Caco-2 (cell line): ENCODE measurements at regions not wholly inside any gene's neighbourhood (a gene's known extent, or its start where the extent isn't known, plus 50 kb on each side); places are given as distances from the start of the nearest gene placed in this dataset.

Experiments
- BruUV-seq: library from RNA; stranded (reverse); fragments of 400-500 nt; replicated peaks from 2 replicates; lab custom pipeline; 2021; lab: Mats Ljungman, UMichigan
- CTCF ChIA-PET: fragments of 300-600 bp; sonication (Branson Sonifier 250); formaldehyde crosslinking; loops from one replicate; lab custom pipeline; 2022; ENCODE audit warnings: antibody characterized with exemption; lab: Charles Lee
- POLR2A ChIA-PET: fragments of 300-600 bp; sonication (Branson Sonifier 250); formaldehyde crosslinking; loops from one replicate; lab custom pipeline; 2022; ENCODE audit warnings: antibody characterized with exemption; lab: Charles Lee
- DNase-seq, 2 experiments: peaks; one replicate each; pipeline versions ENCODE4 v3.0.0 to v3.0.0-alpha.2; 2020 to 2022
- H3K27me3 ChIP-seq: replicated peaks from 2 replicates; pipeline ENCODE4 v1.6.0; 2011; ENCODE audit warnings: low read length; ENCODE audit not compliant: control insufficient read depth, insufficient read depth
- H3K36me3 ChIP-seq: 2 replicates; pipeline ENCODE4 v1.5.1; 2011; ENCODE audit warnings: low read length; ENCODE audit not compliant: control insufficient read depth, insufficient read depth
- H3K4me1 ChIP-seq: fragments of 250-450 bp; sonication (Bioruptor Pico); 2 replicates; pipeline ENCODE4 v1.5.1; 2020; ENCODE audit warnings: mild to moderate bottlenecking
- H3K4me3 ChIP-seq: 2 replicates; pipeline ENCODE4 v1.5.1; 2011; ENCODE audit warnings: low read depth, mild to moderate bottlenecking, control low read depth, low read length
- H3K9me3 ChIP-seq: fragments of 250-450 bp; sonication (Bioruptor Pico); 2 replicates; pipeline ENCODE4 v1.5.1; 2020; ENCODE audit warnings: mild to moderate bottlenecking, moderate library complexity
- H3K27ac Mint-ChIP-seq: one replicate; pipeline ENCODE4 v1.8.0; 2022; ENCODE audit warnings: mixed read lengths; ENCODE audit not compliant: unreplicated experiment
- H3K27me3 Mint-ChIP-seq: one replicate; pipeline ENCODE4 v1.8.0; 2022; ENCODE audit warnings: mixed read lengths; ENCODE audit not compliant: insufficient read depth, unreplicated experiment
- H3K36me3 Mint-ChIP-seq: one replicate; pipeline ENCODE4 v1.8.0; 2022; ENCODE audit warnings: mild to moderate bottlenecking, mixed read lengths; ENCODE audit not compliant: insufficient read depth, unreplicated experiment
- H3K4me1 Mint-ChIP-seq: one replicate; pipeline ENCODE4 v1.8.0; 2022; ENCODE audit warnings: low read depth, mixed read lengths; ENCODE audit not compliant: unreplicated experiment
- H3K4me3 Mint-ChIP-seq: one replicate; pipeline ENCODE4 v1.8.0; 2022; ENCODE audit warnings: mild to moderate bottlenecking, moderate library complexity, mixed read lengths; ENCODE audit not compliant: unreplicated experiment
- H3K9me3 Mint-ChIP-seq: one replicate; pipeline ENCODE4 v1.8.0; 2022; ENCODE audit warnings: mixed read lengths; ENCODE audit not compliant: unreplicated experiment
- CTCF ChIP-seq, 2 experiments: fragments of 200-600 bp in 1 of 2; IDR thresholded peaks; 1 replicate in 1 of 2; 2 replicates in 1 of 2; pipeline versions ENCODE4 v1.5.1 to v1.8.0; 2011 to 2022; ENCODE audit warnings: antibody characterized with exemption in 1 of 2, control low read depth in 1 of 2, inconsistent platforms in 1 of 2, low read depth in 1 of 2, low read length in 1 of 2, mild to moderate bottlenecking in 1 of 2, moderate library complexity in 1 of 2; ENCODE audit not compliant: insufficient read depth in 1 of 2, severe bottlenecking in 1 of 2, unreplicated experiment in 1 of 2
- intact Hi-C: fragments of 100-400 bp; cut with micrococcal nuclease; formaldehyde crosslinking; loops from one replicate; pipeline ENCODE4 v1.10.0; 2022; ENCODE audit not compliant: unreplicated experiment

GRCh38 chr16:13372421-13372820, 471.0 kb downstream of the SHISA9 start:
- H3K9me3 ChIP-seq, result no peaks in the 10 kb centered on the region
- DNase-seq, result no peak
- intact Hi-C loops, result no loop called here
- Mint-ChIP-seq H3K4me1 (no peaks in the 10 kb centered on the region), H3K9me3 (no peaks in the 10 kb centered on the region), H3K27me3 (peaks cover 2% of the 10 kb centered on the region), H3K36me3 (no peaks in the 10 kb centered on the region), H3K27ac (no peak overlapping the region), H3K4me3 (no peak overlapping the region)
- no peak overlapping the region for H3K4me3 ChIP-seq
- no peaks in the 10 kb centered on the region for H3K27me3 ChIP-seq
- H3K36me3 ChIP-seq, result no peaks in the 10 kb centered on the region
- POLR2A ChIA-PET, result no interaction called here
- no peaks in the 10 kb centered on the region for H3K4me1 ChIP-seq
- CTCF ChIA-PET, result no interaction called here
- TF ChIP-seq CTCF (IDR thresholded peaks at IDR 0.05; ENCODE audit: insufficient read depth in 1 of 2, low read depth in 1 of 2, low read length in 1 of 2, severe bottlenecking in 1 of 2, unreplicated experiment in 1 of 2), result no peak
- BruUV-seq, result no TSS peak

- Histone ChIP-seq H3K27me3 (no peaks in the 10 kb centered on the region), H3K4me1 (no peaks in the 10 kb centered on the region), H3K36me3 (no peaks in the 10 kb centered on the region), H3K4me3 (no peak overlapping the region), H3K9me3 (no peaks in the 10 kb centered on the region)
- no peak for DNase-seq
- H3K4me3 Mint-ChIP-seq, result no peak overlapping the region
- intact Hi-C loops, result no loop called here
- no peak overlapping the region for H3K27ac Mint-ChIP-seq
- no TSS peak for BruUV-seq
- H3K27me3 Mint-ChIP-seq, result no peaks in the 10 kb centered on the region
- H3K9me3 Mint-ChIP-seq, result peaks cover 9% of the 10 kb centered on the region
- no peak for TF ChIP-seq CTCF (IDR thresholded peaks at IDR 0.05; ENCODE audit: insufficient read depth in 1 of 2, low read depth in 1 of 2, low read length in 1 of 2, severe bottlenecking in 1 of 2, unreplicated experiment in 1 of 2)
- POLR2A ChIA-PET, result no interaction called here
- CTCF ChIA-PET, result no interaction called here
- no peaks in the 10 kb centered on the region for H3K36me3 Mint-ChIP-seq
- no peaks in the 10 kb centered on the region for H3K4me1 Mint-ChIP-seq
Measured at GRCh38 chr16:13376174-13376573, 474.8 kb downstream of the SHISA9 start.

GRCh38 chr16:13377143-13377542, 475.7 kb downstream of the SHISA9 start:
- no peak overlapping the region for H3K27ac Mint-ChIP-seq
- no peak for TF ChIP-seq CTCF (IDR thresholded peaks at IDR 0.05; ENCODE audit: insufficient read depth in 1 of 2, low read depth in 1 of 2, low read length in 1 of 2, severe bottlenecking in 1 of 2, unreplicated experiment in 1 of 2)
- no peaks in the 10 kb centered on the region for H3K27me3 Mint-ChIP-seq
- Histone ChIP-seq H3K36me3 (no peaks in the 10 kb centered on the region), H3K9me3 (no peaks in the 10 kb centered on the region), H3K4me3 (no peak overlapping the region), H3K4me1 (no peaks in the 10 kb centered on the region), H3K27me3 (no peaks in the 10 kb centered on the region)
- intact Hi-C loops, result no loop called here
- ChIA-PET CTCF (no interaction called here), POLR2A (no interaction called here)
- DNase-seq, result no peak
- H3K4me1 Mint-ChIP-seq, result no peaks in the 10 kb centered on the region
- no peaks in the 10 kb centered on the region for H3K36me3 Mint-ChIP-seq
- H3K9me3 Mint-ChIP-seq, result peaks cover 9% of the 10 kb centered on the region
- no TSS peak for BruUV-seq
- no peak overlapping the region for H3K4me3 Mint-ChIP-seq
